C4-2B (cell line): ENCODE measurements at regions not wholly inside any gene's neighbourhood (a gene's known extent, or its start where the extent isn't known, plus 50 kb on each side); places are given as distances from the start of the nearest gene placed in this dataset.

Experiments
- CTCF ChIP-seq: fragments of 450-650 bp; conservative IDR thresholded peaks from 2 replicates; pipeline ENCODE4 v1.5.1; 2017; ENCODE audit warnings: mild to moderate bottlenecking
- ZFX ChIP-seq: fragments of 450-650 bp; IDR thresholded peaks from 2 replicates; pipeline ENCODE4 v1.6.1; 2017

- TF ChIP-seq CTCF (no peak), ZFX (no peak)
These were observed 93.3 kb upstream of the LHX1 start for GRCh38 chr17:36844013-36844412.
